Stromal cell of bone marrow (primary cell): ENCODE measurements at regions not wholly inside any gene's neighbourhood (a gene's known extent, or its start where the extent isn't known, plus 50 kb on each side); places are given as distances from the start of the nearest gene placed in this dataset.
A peak's percentile ranks its signal among the peaks of the same experiment; 100 is the strongest.
"Not testable (repeated sequence)": the region's sequence is repeated elsewhere in the genome, so short reads cannot be mapped to it uniquely, and the experiment has no call there.

Experiments
- DNase-seq: peaks from one replicate; pipeline ENCODE4 v3.0.0-alpha.2; 2012; ENCODE audit warnings: low read depth

DNA sequence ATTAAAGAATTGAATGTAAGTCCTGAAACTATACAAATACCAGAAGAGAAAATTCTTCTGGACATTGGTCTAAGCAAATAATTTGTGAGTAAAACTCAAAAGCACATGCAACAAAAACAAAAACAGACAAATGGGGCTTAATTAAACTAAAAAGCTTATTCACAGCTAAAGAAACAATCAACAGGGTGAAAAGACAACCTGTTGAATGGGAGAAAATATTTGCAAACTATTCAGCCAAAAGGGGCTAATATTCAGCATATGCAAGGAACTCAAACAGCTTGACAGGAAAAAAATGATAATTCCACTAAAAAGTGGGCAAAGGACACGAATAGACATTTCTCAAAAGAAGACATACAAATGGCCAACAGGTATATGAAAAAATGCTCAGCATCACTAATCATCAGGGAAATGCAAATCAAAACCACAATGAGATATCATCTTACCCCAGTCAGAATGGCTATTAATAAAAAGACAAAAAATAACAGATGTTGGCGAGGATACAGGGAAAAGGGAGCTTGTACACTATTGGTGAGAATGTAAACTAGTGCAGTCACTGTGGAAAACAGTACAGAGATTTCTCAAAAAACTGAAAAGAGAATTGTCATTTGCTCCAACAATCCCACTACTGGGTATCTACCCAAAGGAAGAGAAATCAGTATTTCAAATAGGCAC lies 177.5 kb upstream of the RTL1 start:
- no peak for DNase-seq

DNA sequence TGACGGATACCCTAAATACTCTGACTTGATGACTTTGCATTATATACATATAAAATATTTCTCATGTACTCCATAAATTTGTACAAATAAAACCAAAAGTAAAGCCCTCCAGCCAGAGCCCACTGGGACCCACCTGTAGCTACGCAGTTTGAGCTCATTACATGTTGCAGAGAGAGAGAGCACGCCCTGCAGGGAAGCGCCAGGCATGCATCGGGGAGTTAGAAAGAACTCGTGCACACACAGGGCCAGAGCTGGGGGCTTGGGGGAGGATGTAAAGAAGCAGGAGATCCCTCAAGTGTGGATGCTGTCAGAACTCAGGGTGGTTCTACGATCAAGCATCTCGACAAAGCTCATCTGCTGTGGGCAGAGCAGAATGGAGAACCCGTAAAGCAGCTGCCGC lies 178.5 kb upstream of the RTL1 start:
- DNase-seq = no peak

DNA sequence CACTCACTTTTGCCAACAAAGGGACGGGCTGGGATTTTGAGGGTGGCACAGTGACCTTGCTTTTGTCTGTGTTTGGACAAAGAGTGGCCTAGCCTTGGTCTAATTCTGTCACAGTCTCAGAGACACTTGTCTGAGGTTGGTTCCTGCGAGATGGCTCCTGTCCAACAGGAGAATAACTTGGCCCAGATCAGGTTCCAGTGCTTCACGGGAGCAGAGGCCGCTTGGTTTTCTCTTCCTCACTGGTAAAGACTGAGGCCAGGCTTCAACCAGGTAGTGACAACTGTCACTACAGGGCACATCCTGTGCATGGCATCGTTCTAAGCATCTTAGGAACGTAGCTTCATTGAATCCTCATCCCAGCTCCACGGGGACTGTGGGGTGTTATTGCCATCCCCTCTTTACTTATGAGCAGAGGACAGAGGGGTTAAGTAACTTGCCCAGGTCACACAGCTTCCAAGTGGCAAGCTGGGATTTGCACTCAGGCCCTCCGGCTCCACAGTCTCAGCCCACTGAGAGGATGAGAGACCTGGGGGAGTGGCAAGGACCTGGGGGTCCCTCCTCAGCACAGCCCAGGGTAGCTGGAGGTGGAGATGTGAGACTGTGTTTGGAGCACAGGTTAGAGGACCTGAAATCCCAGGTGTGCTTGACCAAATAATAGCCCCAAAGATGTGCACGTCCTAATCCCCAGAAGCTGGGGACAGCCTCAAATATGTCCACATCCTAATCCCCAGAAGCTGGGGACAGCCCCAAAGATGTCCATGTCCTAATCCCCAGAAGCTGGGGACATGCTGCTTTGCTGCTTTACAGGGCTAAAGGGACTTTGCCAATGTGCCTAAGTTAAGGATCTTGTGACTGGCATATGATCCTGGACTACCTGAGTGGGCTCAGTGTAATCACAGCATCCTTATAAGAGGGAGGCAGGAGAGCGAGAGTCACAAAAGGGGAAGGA lies 179.2 kb upstream of the RTL1 start:
- no peak for DNase-seq

GRCh38 chr14:101083564-101084435 lies 180.3 kb upstream of the RTL1 start:
- no peak for DNase-seq

GRCh38 chr14:101084436-101084826 lies 180.9 kb upstream of the RTL1 start:
- DNase-seq = no peak

DNA sequence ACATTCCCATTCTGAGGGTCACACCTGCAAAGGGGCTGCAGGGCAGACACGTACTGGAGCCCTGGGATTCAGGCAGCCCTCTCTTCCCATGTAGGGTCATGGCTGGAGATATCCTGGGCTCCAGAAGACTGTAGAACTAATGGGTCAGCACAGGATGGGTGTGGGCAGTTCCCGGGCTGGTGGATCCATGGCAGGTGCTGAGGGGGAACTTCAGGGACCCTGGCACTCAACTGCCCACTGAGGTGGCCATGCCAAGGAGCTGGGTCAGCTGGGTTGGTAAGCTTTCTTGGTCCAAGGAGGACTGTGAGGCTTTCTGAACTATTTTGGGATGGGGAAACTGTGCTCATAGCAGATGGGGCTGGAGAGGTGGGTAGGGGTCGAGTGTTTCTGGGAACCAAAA lies 183.4 kb upstream of the RTL1 start:
- DNase-seq = no peak

GRCh38 chr14:101087614-101088394 lies 184.3 kb upstream of the RTL1 start:
- DNase-seq = peak; percentile 21

DNA sequence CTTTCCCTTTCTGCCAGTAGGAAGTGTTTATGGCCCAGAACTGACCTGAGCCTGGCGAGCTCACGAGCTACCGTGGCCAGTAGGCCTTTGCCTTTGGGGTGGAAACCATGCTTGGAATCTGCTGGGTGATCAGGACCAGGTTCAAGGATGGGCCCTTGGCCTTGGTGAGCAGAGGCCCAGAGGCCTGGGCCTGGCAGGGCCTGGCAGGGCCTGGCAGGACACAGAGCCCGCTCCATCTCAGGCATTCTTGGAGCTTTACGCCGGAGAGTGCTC lies 184.8 kb upstream of the RTL1 start:
- DNase-seq = no peak

- DNase-seq = no peak
These were observed 185.2 kb upstream of the RTL1 start for GRCh38 chr14:101088714-101089113.

DNA sequence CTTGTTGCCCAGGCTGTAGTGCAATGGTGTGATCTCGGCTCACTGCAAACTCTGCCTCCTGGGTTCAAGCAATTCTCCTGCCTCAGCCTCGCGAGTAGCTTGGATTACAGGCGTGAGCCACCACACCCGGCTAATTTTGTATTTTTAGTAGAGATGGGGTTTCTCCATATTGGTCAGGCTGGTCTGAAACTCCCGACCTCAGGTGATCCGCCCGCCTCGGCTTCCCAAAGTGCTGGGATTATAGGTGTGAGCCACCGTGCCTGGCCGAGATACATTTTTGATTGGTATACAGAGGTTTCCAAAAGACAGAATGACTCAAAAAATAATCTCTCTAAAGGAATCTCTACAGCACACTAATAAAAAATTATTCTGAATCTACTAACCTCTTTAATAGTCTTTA lies 187.0 kb upstream of the RTL1 start:
- not testable (repeated sequence) for DNase-seq

GRCh38 chr14:101090976-101091375 lies 187.5 kb upstream of the RTL1 start:
- DNase-seq = no peak

DNA sequence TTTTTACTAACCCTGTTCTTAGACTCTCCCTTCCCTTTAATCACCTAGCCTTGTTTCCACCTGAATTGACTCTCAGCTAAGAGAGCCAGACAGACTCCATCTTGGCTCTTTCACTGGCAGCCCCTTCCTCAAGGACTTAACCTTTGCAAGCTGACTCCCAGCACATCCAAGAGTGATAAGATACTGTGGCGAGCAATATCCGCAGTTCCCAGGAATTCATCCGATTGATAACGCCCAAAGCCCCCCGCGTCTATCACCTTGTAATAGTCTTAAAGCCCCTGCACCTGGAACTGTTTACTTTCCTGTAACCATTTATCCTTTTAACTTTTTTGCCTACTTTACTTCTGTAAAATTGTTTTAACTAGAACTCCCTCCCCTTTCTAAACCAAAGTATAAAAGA lies 191.4 kb upstream of the RTL1 start:
- DNase-seq = not testable (repeated sequence)

GRCh38 chr14:101096551-101096950 lies 193.0 kb upstream of the RTL1 start:
- DNase-seq = no peak

DNA sequence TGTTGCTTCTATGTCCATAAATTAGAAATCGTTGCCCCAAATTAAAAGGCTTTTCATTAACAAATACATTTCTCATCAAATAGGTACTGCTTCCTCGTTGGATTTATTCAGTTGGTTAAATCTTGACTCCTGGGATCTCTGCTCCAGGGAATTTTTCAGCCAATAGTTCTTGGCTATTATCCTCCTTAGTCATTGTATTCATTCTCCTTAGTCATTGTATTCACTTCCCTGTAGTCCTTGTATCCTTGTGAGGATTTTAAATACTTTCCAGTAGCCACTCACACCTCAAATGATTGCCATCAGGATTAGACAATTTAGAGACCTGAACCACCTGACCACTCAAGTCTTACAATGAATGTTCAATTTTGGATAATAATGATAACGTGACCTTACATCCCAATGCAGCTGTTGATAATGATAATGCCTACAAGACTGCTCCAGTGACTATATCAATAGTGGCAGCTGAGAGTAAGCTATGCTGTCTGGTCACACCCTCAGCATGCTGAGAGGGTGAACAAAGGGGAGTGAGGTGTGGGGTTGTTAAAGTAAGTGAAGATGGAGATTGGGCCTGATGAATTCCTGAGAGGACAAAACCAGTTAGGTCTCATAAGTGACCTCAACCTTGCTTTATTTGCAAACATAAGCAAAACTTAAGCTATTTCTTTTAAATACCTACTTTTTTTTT lies 193.7 kb upstream of the RTL1 start:
- DNase-seq = no peak

DNA sequence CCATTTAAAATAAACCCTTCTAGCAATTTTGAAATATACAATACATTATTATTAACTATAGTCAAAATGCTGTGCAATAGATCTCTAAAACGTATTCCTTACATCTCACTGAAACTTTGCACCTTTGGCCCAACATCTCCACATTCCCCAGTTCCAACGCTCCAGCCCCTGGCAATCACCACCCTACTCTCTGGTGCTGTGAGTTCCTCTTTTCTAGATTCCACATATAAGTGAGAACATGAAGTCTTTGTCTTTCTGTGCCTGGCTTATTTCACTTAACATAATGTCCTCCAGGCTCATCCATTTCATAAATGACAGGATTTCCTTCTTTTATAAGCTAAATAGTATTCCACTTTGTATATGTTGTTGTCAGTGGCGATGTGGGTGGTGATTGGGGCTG lies 194.7 kb upstream of the RTL1 start:
- no peak for DNase-seq

GRCh38 chr14:101098641-101099040 lies 195.1 kb upstream of the RTL1 start:
- DNase-seq = no peak

DNA sequence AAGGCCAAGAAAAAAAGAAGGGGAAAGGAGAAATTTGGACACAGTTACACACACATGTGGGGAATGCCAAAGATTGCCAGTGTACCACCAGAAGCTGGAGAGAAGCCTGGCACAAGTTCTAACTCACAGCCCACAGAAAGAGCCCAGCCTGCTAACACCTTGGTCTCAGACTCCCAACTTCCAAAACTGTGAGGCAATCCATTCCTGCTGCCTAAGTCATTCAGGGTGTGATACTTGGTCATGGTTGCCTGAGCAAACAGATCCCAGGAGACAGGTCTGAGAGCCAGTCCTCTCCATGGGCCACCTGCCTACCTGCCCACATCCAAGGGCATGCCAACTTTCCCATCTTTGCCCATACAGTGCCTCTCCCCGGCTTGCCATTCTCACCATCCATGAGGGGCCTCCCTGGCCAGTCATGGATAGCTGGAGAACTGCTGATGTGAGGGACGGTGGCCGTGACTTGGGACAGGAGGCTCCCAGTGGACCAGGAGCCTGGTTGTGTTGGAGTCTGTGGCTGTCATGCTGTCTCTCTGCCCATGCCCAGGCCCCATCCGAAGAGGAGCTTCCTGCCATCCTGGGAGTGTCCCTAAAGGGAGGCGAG lies 198.0 kb upstream of the RTL1 start:
- no peak for DNase-seq

DNA sequence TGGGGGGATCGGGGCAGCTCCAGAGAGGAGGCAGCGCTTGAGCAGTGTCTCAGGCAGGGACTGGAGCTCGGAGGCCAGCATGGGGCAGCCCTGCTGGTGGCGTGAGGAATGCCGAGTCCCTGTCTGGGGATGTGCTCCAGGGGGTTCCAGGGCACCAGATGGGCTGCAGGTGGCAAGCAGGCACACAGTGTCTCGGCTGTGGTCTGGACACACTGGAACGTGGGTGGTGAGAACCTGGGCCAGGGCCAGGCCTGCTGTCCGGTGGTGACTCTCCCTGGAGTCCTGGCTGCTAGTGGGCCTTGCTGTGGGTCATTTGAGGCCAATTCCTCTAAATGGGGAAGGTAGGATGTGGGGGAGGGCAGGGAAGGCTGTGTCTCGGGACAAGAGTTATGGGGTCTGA lies 199.4 kb upstream of the RTL1 start:
- DNase-seq = no peak

DNA sequence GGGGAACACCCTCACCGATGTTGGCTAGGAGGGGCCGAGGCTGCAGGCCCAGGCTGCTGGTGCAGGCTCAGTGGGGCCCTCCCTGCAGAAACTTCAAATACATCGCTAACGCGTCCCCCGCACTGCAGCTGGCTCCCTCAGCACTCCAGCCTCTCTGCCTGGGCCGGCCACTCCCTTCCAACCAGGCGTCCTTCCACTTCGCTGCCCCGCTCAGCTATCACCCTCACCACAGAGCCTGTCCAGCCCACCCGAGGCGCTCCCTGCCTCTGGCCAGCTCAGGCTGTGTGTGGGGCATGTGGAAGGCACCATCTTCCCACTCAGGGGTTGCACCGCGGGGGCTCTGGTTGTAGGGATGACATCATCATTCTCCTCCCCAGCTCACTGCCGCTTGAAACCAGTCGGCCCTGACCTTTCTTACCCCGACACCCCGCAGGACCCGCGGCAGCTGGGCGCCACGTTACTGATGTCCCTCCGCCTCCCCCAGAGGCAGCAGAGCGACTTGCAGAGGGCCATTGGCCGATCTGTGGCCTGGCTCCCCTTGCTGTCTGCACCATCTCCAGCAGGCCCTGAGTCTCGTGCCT lies 199.9 kb upstream of the RTL1 start:
- DNase-seq = no peak

GRCh38 chr14:101104485-101104884 lies 201.0 kb upstream of the RTL1 start:
- no peak for DNase-seq

DNA sequence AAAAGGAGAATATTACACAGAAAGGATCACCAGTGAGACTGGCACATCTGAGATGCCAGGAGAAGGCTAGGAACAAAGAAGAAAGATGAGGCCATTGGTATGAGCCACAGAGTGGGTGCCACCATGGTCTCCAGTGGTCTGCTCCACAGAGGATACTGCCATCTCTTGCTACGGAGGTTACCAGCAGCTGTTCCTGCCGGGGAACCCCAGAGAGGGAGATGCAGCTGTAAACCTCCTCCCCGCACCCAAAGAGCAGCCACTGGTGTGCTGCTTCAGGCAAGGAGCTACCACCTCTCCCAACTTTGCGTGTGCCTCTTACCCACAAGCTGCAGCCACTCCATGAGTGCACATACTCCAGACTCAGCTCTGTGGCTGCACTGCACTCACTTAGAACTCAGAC lies 201.5 kb upstream of the RTL1 start:
- no peak for DNase-seq
